Progenitor cell of endocrine pancreas (in vitro differentiated cells): ENCODE measurements at regions not wholly inside any gene's neighbourhood (a gene's known extent, or its start where the extent isn't known, plus 50 kb on each side); places are given as distances from the start of the nearest gene placed in this dataset.

Source experiments
- DNase-seq: peaks from one replicate; pipeline ENCODE4 v3.0.0; 2021; ENCODE audit warnings: low spot score; ENCODE audit not compliant: unreplicated experiment
- H3K27ac Mint-ChIP-seq: 2 replicates; pipeline ENCODE4 v1.8.0; 2021; ENCODE audit warnings: mild to moderate bottlenecking, moderate library complexity, mixed read lengths
- H3K27me3 Mint-ChIP-seq: 2 replicates; pipeline ENCODE4 v1.8.0; 2021; ENCODE audit warnings: mixed read lengths
- H3K36me3 Mint-ChIP-seq: 2 replicates; pipeline ENCODE4 v1.8.0; 2022; ENCODE audit warnings: mixed read lengths; ENCODE audit not compliant: insufficient read depth
- H3K4me1 Mint-ChIP-seq: 2 replicates; pipeline ENCODE4 v1.8.0; 2021; ENCODE audit warnings: low read depth, mixed read lengths
- H3K4me3 Mint-ChIP-seq: 2 replicates; pipeline ENCODE4 v1.8.0; 2021; ENCODE audit warnings: low read depth, mild to moderate bottlenecking, moderate library complexity, mixed read lengths
- H3K9me3 Mint-ChIP-seq: 2 replicates; pipeline ENCODE4 v1.8.0; 2021; ENCODE audit warnings: low read depth, mixed read lengths
- CTCF ChIP-seq: fragments of 200-600 bp; sonication (generic); IDR thresholded peaks from one replicate; pipeline ENCODE4 v1.5.0; 2021; ENCODE audit warnings: antibody characterized with exemption, mild to moderate bottlenecking; ENCODE audit not compliant: unreplicated experiment

- H3K36me3 Mint-ChIP-seq, result no peaks in the 10 kb centered on the region
- H3K27me3 Mint-ChIP-seq, result peaks cover 21% of the 10 kb centered on the region
These were observed 100.9 kb downstream of the RPS29 start for GRCh38 chr14:49485290-49485689.

GRCh38 chr14:49484180-49484579, 102.0 kb downstream of the RPS29 start:
- Mint-ChIP-seq H3K4me1 (peaks cover 6% of the 10 kb centered on the region), H3K36me3 (no peaks in the 10 kb centered on the region), H3K9me3 (peaks cover 14% of the 10 kb centered on the region), H3K27me3 (peaks cover 21% of the 10 kb centered on the region), H3K4me3 (no peak overlapping the region), H3K27ac (no peak overlapping the region)
- no peak for DNase-seq
- TF ChIP-seq CTCF, result no peak

More at GRCh38 chr14:49485290-49485689, 100.9 kb downstream of the RPS29 start:
- TF ChIP-seq CTCF, result no peak
- no peaks in the 10 kb centered on the region for H3K4me1 Mint-ChIP-seq
- H3K27ac Mint-ChIP-seq, result no peak overlapping the region
- no peak overlapping the region for H3K4me3 Mint-ChIP-seq
- no peak for DNase-seq
- H3K9me3 Mint-ChIP-seq, result peaks cover 14% of the 10 kb centered on the region

GRCh38 chr14:49483268-49483667, 102.9 kb downstream of the RPS29 start:
- Mint-ChIP-seq H3K4me3 (no peak overlapping the region), H3K4me1 (peaks cover 15% of the 10 kb centered on the region), H3K9me3 (peaks cover 14% of the 10 kb centered on the region), H3K27me3 (peaks cover 21% of the 10 kb centered on the region), H3K27ac (no peak overlapping the region), H3K36me3 (no peaks in the 10 kb centered on the region)
- DNase-seq, result no peak
- no peak for TF ChIP-seq CTCF

DNA sequence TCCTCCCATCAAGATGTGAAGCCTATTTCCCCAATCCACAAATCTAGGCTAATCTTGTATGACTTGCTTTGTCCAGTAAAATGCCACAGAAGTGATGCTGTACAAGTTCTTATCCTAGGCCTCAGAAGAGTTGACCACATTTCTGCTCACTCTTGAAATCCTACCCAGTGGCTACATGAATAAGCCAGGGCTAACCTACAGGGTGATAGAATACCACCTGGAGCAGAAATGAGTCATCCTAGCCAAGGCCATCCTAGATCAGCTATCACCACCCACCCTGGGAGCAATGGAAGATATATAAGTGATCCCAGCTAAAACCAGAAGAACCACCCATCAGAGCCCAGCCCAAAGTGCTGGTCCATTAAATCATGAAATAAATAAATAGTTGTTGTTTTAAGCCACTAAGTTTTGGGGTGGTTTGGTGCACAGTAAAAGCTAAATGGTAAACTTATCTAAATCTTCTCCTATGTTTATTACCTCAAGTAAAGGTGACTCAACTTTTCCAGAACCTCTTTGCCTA, 105.1 kb downstream of the RPS29 start:
- Mint-ChIP-seq H3K4me1 (peaks cover 17% of the 10 kb centered on the region), H3K4me3 (no peak overlapping the region), H3K27me3 (peaks cover 29% of the 10 kb centered on the region), H3K27ac (no peak overlapping the region), H3K9me3 (peaks cover 11% of the 10 kb centered on the region), H3K36me3 (no peaks in the 10 kb centered on the region)
- DNase-seq, result no peak
- no peak for TF ChIP-seq CTCF

DNA sequence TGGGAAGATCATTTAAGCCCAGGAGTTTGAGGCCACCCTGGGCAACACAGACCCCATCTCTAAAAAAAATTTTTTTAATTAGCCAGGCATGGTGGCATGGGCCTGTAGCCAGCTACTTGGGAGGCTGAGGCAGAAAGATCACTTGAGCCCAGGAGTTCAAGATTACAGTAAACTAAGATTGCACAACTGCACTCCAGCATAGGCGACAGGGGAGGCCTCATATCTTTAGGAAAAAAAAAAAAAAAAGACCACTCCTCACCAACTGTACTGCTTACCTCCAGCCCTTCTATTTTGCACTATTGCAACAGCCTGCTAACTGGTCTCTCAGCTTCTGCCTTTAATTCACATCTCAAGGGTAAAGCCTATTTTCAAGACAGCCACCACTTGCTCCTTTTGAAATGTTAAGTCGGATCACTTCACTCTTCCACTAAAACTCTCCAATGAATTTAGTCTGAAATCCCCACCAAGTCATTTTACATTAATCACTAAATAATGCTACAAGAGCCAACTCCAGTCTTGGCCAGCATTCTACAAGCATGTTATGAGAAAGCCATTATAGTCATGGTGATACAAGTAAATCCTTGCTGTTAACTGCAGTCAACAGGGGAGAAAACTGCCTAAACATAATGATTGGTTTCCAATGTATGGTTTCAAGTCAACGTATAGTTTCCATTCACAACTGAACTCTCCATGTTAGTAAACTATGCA, 106.0 kb downstream of the RPS29 start:
- Mint-ChIP-seq H3K4me1 (peaks cover 17% of the 10 kb centered on the region), H3K27me3 (peaks cover 27% of the 10 kb centered on the region), H3K27ac (no peak overlapping the region), H3K9me3 (peaks cover 11% of the 10 kb centered on the region), H3K4me3 (no peak overlapping the region), H3K36me3 (no peaks in the 10 kb centered on the region)
- DNase-seq, result no peak
- TF ChIP-seq CTCF, result no peak
